ENCODE measurements at regions not wholly inside any gene's neighbourhood (a gene's known extent, or its start where the extent isn't known, plus 50 kb on each side); places are given as distances from the start of the nearest gene placed in this dataset.

GRCh38 chr10:3941676-3942075 is 156.7 kb upstream of the KLF6 start:
- TF ChIP-seq EZH2phosphoT487 (IDR thresholded peaks at IDR 0.05; ENCODE audit: insufficient read depth, low read depth): no peak
- TF ChIP-seq EZH2 (IDR thresholded peaks at IDR 0.05; ENCODE audit: insufficient read depth, poor library complexity, severe bottlenecking): no peak
